ENCODE measurements at regions not wholly inside any gene's neighbourhood (a gene's known extent, or its start where the extent isn't known, plus 50 kb on each side); places are given as distances from the start of the nearest gene placed in this dataset.

DNA sequence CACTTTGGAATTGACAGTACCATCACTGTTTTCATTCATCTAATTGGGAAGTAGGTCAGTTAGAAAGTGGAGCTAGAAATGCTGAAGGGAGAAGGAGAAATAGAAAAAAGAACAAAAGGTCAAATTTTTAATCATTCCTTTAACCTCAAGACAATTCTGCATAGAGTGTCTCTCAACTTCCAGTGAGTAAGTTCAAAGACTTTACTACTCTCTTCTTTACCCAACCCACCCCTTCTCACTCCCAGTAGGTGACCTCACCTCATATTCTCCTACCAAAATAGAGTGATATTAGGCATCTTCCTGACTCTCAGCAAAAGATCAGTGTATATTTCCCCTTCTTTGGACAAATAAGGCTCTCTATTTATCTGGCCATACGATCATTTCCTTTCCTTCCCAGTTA is 340.0 kb upstream of the JAG1 start:
- TF ChIP-seq, protein P1, sequence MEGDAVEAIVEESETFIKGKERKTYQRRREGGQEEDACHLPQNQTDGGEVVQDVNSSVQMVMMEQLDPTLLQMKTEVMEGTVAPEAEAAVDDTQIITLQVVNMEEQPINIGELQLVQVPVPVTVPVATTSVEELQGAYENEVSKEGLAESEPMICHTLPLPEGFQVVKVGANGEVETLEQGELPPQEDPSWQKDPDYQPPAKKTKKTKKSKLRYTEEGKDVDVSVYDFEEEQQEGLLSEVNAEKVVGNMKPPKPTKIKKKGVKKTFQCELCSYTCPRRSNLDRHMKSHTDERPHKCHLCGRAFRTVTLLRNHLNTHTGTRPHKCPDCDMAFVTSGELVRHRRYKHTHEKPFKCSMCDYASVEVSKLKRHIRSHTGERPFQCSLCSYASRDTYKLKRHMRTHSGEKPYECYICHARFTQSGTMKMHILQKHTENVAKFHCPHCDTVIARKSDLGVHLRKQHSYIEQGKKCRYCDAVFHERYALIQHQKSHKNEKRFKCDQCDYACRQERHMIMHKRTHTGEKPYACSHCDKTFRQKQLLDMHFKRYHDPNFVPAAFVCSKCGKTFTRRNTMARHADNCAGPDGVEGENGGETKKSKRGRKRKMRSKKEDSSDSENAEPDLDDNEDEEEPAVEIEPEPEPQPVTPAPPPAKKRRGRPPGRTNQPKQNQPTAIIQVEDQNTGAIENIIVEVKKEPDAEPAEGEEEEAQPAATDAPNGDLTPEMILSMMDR (IDR thresholded peaks at IDR 0.05; ENCODE audit: unreplicated experiment in 3 of 3), result no peak
- Mint-ChIP-seq H3K9me3 (no peaks in the 10 kb centered on the region), H3K36me3 (ENCODE audit: low read depth) (no peaks in the 10 kb centered on the region), H3K27me3 (ENCODE audit: low read depth) (no peaks in the 10 kb centered on the region), H3K27ac (no peak overlapping the region), H3K4me3 (no peak overlapping the region), H3K4me1 (peaks cover under 1% of the 10 kb centered on the region)

DNA sequence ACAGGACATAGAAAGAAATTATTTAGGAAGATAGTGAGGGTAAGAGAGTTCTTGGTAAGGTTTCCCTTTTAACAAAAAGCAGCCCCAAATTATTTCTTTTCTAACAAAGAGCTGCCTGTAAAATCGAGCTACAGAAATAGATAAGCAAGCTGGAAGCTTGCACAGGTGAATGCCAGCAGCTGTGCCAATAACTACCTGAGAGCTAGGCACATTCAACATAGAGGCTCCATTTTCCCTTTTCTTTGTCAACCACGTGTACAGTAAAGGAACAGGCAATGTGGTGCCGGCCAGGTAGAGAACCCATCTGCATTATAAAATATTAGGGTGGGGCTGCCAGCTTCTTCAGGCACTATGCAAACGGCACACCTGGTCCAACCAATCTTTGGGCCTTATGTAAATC is 341.6 kb upstream of the JAG1 start:
- Mint-ChIP-seq H3K9me3 (no peaks in the 10 kb centered on the region), H3K27me3 (ENCODE audit: low read depth) (no peaks in the 10 kb centered on the region), H3K4me1 (no peaks in the 10 kb centered on the region), H3K27ac (no peak overlapping the region), H3K4me3 (no peak overlapping the region), H3K36me3 (ENCODE audit: low read depth) (no peaks in the 10 kb centered on the region)
- TF ChIP-seq, protein P1 (IDR thresholded peaks at IDR 0.05; ENCODE audit: unreplicated experiment in 3 of 3), result no peak

DNA sequence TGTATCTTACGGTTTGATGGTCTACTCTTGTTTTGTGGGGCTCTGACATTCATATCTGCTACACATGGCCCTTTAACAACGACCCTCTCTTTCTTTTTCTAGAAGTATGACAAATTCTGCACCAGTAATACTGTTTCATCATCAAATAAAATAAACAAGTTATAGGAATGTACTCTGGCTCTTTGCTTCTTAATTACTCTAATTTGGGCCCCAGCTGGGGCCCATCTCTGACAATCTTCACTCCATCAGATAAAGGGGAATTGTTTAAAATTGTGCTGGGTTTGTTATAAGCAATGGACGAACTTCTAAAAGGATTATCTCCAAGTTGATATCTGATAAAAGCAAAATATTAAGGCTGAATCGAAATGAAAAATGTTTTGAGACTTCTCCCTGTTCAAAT is 343.6 kb upstream of the JAG1 start:
- no peak overlapping the region for H3K4me3 Mint-ChIP-seq
- TF ChIP-seq, protein P1 (IDR thresholded peaks at IDR 0.05; ENCODE audit: unreplicated experiment in 3 of 3), result no peak
- no peaks in the 10 kb centered on the region for H3K27me3 Mint-ChIP-seq (ENCODE audit: low read depth)
- H3K36me3 Mint-ChIP-seq (ENCODE audit: low read depth), result no peaks in the 10 kb centered on the region
- H3K4me1 Mint-ChIP-seq, result no peaks in the 10 kb centered on the region
- H3K9me3 Mint-ChIP-seq, result peaks cover 2% of the 10 kb centered on the region
- no peak overlapping the region for H3K27ac Mint-ChIP-seq

DNA sequence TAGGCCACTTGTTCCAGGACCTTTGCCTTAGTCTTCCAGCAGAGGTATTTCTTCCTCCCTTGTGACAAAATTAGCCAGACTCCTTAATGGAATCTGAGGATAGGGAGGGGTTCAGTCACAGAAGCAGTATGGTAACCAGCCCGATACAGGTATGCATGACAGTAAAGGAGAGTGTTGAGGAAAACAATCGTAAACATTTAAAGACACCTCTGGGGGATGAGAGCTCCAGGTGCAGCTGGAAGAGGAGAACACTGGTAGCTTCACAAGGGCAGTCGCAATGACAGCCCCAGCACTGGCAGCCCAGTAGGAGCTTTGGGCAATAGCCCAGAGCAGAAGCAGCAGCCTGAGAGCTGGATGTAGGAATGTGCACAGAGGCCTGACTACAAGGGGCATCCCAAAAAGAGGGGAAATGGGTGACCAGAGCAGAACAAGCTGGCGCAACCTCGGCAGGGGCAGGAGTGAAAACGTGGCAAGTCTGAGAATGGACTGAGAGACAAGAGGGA is 344.9 kb upstream of the JAG1 start:
- Mint-ChIP-seq H3K27ac (no peak overlapping the region), H3K9me3 (peaks cover 6% of the 10 kb centered on the region), H3K4me3 (no peak overlapping the region), H3K27me3 (ENCODE audit: low read depth) (no peaks in the 10 kb centered on the region), H3K4me1 (no peaks in the 10 kb centered on the region), H3K36me3 (ENCODE audit: low read depth) (no peaks in the 10 kb centered on the region)
- TF ChIP-seq, protein P1 (IDR thresholded peaks at IDR 0.05; ENCODE audit: unreplicated experiment in 3 of 3), result no peak

DNA sequence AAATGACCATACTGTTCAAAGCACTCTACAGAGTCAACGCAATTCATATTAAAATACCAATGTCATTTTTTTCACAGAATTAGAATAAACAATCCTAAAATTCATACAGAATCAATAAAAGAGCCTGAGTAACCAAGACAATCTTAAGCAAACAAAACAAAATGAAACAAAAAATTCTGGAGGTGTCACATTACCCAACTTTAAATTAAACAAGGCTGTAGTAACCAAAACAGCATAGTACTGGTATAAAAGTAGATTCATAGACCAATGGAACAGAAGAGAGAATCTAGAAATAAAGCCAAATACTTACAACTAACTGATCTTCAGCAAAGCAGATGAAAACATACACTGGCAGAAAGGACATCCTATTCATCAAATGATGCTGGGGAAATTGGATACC is 346.9 kb upstream of the JAG1 start:
- Mint-ChIP-seq H3K4me1 (no peaks in the 10 kb centered on the region), H3K27ac (no peak overlapping the region), H3K4me3 (no peak overlapping the region), H3K9me3 (peaks cover 8% of the 10 kb centered on the region), H3K36me3 (ENCODE audit: low read depth) (no peaks in the 10 kb centered on the region), H3K27me3 (ENCODE audit: low read depth) (no peaks in the 10 kb centered on the region)
- TF ChIP-seq, protein P1 (IDR thresholded peaks at IDR 0.05; ENCODE audit: unreplicated experiment in 3 of 3), result no peak

DNA sequence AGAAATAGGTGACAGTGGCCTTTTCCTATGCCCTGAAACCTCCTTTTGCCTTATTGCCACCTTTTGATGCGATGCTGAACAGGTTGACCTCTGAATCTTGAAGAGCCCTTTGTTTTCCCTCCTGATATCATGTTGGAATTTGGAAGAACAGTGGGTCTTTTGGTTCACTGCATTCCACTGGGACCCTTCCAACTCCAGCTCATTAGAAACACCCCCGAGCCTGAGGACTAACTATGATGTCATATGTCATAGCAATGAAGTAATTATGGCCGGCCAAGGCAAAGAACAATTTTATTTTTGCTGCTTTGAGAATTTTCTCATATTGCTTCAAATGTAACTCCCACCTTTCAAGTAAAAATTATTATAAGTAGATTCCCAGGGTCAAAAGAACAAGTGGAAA is 353.4 kb upstream of the JAG1 start:
- Mint-ChIP-seq H3K27ac (peak overlapping the region in 2 of 3 experiments; percentile 12 to 19), H3K4me1 (peaks cover 6% of the 10 kb centered on the region), H3K4me3 (no peak overlapping the region), H3K36me3 (ENCODE audit: low read depth) (no peaks in the 10 kb centered on the region), H3K9me3 (peaks cover 14% of the 10 kb centered on the region), H3K27me3 (ENCODE audit: low read depth) (no peaks in the 10 kb centered on the region)
- TF ChIP-seq, protein P1 (IDR thresholded peaks at IDR 0.05; ENCODE audit: unreplicated experiment in 3 of 3), result no peak

All from nephron (organoid).